ENCODE measurements at regions not wholly inside any gene's neighbourhood (a gene's known extent, or its start where the extent isn't known, plus 50 kb on each side); places are given as distances from the start of the nearest gene placed in this dataset.

DNA sequence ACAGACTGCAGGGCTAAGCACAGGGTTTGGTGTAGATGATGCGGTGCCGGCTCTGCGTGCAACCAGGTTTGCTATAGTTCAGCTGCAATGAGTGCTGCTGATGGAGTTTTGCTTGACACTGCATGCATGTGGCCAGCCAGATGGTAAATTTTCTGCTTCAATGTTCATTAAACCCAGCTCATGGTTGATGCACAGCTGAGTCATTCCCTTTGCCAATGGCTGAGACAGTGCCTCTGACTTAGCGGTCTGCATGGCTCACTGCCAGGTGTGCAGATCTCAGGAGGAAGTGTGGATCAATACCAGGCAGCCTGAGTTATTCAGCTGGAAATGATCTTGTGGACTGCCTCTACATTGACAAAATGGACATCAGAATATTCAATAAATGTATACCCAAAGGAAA lies 172.7 kb upstream of the ZP4 start:
- WGBS = 93% methylated on average over 4 of the region's 4 CpGs
- H3K4me3 ChIP-seq (ENCODE audit: low read length in 2 of 2) = no peak overlapping the region
- no peaks in the 10 kb centered on the region for H3K4me1 ChIP-seq (ENCODE audit: control insufficient read depth in 2 of 2, insufficient read depth in 2 of 2, low read length in 2 of 2)
- H3K27me3 ChIP-seq (ENCODE audit: control insufficient read depth in 2 of 2, insufficient read depth in 1 of 2, low read length in 1 of 2) = no peaks in the 10 kb centered on the region
- H3K36me3 ChIP-seq (ENCODE audit: control insufficient read depth in 2 of 2, insufficient read depth in 2 of 2, low read length in 1 of 2) = no peaks in the 10 kb centered on the region
- no peak for DNase-seq (ENCODE audit: low read depth in 6 of 9, low spot score in 9 of 9)
- no peak overlapping the region for H3K27ac ChIP-seq (ENCODE audit: low read depth in 1 of 2, low read length in 1 of 2)
- H3K9me3 ChIP-seq (ENCODE audit: control insufficient read depth in 2 of 2, insufficient read depth in 1 of 2, low read length in 1 of 2) = no peaks in the 10 kb centered on the region

DNA sequence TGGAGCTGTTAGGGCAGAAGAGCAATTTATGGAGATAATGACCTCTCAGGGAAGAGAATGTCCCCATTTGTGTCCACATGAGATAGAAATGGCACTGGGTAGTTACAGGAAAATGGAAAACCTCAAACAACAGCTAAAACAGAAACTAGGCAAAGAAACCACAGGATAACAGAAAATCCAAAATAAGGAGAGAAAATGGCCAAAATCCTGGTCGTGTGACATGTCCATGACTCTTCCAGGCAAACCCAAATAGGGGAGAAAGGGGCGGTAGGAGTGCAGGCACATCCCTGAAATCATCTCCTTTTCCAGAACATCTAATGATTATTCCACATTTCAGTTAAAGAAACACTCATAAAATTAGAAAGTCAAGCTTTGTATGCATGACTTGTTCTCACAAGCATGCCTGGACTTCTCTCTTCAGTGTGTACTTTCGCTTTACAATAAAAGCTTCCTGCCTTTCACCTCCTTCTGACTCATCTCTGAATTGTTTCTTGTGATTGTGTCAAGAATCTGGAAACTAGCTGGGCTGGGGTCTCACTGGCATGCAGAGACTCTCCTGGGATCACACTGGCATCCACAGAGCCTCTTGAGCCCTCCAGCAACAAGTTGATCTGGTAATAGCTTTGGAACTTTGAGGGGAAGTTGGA lies 171.4 kb upstream of the ZP4 start:
- Histone ChIP-seq H3K36me3 (ENCODE audit: control insufficient read depth in 2 of 2, insufficient read depth in 2 of 2, low read length in 1 of 2) (no peaks in the 10 kb centered on the region), H3K4me3 (ENCODE audit: low read length in 2 of 2) (no peak overlapping the region), H3K27me3 (ENCODE audit: control insufficient read depth in 2 of 2, insufficient read depth in 1 of 2, low read length in 1 of 2) (no peaks in the 10 kb centered on the region), H3K27ac (ENCODE audit: low read depth in 1 of 2, low read length in 1 of 2) (peak overlapping the region in 1 of 2 donors; percentile 46), H3K9me3 (ENCODE audit: control insufficient read depth in 2 of 2, insufficient read depth in 1 of 2, low read length in 1 of 2) (no peaks in the 10 kb centered on the region), H3K4me1 (ENCODE audit: control insufficient read depth in 2 of 2, insufficient read depth in 2 of 2, low read length in 2 of 2) (no peaks in the 10 kb centered on the region)
- no peak for DNase-seq (ENCODE audit: low read depth in 6 of 9, low spot score in 9 of 9)
- WGBS = 85% methylated on average over 3 of the region's 3 CpGs

GRCh38 chr1:238060061-238060460 lies 169.3 kb upstream of the ZP4 start:
- Histone ChIP-seq H3K27me3 (ENCODE audit: control insufficient read depth in 2 of 2, insufficient read depth in 1 of 2, low read length in 1 of 2) (no peaks in the 10 kb centered on the region), H3K27ac (ENCODE audit: low read depth in 1 of 2, low read length in 1 of 2) (no peak overlapping the region), H3K4me1 (ENCODE audit: control insufficient read depth in 2 of 2, insufficient read depth in 2 of 2, low read length in 2 of 2) (no peaks in the 10 kb centered on the region), H3K36me3 (ENCODE audit: control insufficient read depth in 2 of 2, insufficient read depth in 2 of 2, low read length in 1 of 2) (no peaks in the 10 kb centered on the region), H3K9me3 (ENCODE audit: control insufficient read depth in 2 of 2, insufficient read depth in 1 of 2, low read length in 1 of 2) (no peaks in the 10 kb centered on the region), H3K4me3 (ENCODE audit: low read length in 2 of 2) (no peak overlapping the region)
- WGBS = 16% methylated on average over 2 of the region's 2 CpGs
- DNase-seq (ENCODE audit: low read depth in 6 of 9, low spot score in 9 of 9) = no peak

GRCh38 chr1:238052496-238053266 lies 162.0 kb upstream of the ZP4 start:
- H3K27ac ChIP-seq (ENCODE audit: low read depth in 1 of 2, low read length in 1 of 2) = no peak overlapping the region
- 96% methylated on average over 4 of the region's 4 CpGs for WGBS

DNA sequence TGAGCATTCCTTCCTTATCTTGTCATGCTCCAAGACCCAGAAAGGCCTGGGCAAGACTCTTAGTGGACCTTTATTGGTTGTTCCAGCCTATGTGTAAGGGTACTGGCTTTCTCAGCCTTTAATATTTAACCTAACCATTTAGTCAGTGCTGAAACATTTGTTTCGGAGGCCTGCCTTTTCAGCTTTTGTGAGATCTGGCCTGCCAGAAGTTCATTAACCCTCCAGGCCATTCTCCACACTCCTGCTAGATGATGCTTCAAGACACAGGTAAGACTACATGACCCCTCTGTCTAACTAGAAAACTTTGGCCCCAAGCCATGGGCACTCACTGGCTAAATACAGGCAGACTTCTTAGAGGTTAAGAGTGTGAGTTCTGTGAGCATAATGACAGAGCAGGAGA lies 138.4 kb upstream of the ZP4 start:
- Histone ChIP-seq H3K4me3 (ENCODE audit: low read length in 2 of 2) (no peak overlapping the region), H3K36me3 (ENCODE audit: control insufficient read depth in 2 of 2, insufficient read depth in 2 of 2, low read length in 1 of 2) (no peaks in the 10 kb centered on the region), H3K27me3 (ENCODE audit: control insufficient read depth in 2 of 2, insufficient read depth in 1 of 2, low read length in 1 of 2) (no peaks in the 10 kb centered on the region), H3K27ac (ENCODE audit: low read depth in 1 of 2, low read length in 1 of 2) (no peak overlapping the region), H3K9me3 (ENCODE audit: control insufficient read depth in 2 of 2, insufficient read depth in 1 of 2, low read length in 1 of 2) (no peaks in the 10 kb centered on the region), H3K4me1 (ENCODE audit: control insufficient read depth in 2 of 2, insufficient read depth in 2 of 2, low read length in 2 of 2) (no peaks in the 10 kb centered on the region)
- DNase-seq (ENCODE audit: low read depth in 6 of 9, low spot score in 9 of 9) = no peak
- 91% methylated on average over 1 of the region's 1 CpG for WGBS

More at GRCh38 chr1:238052496-238053266, 162.0 kb upstream of the ZP4 start:
- Histone ChIP-seq H3K36me3 (ENCODE audit: control insufficient read depth in 2 of 2, insufficient read depth in 2 of 2, low read length in 1 of 2) (no peaks in the 10 kb centered on the region), H3K4me1 (ENCODE audit: control insufficient read depth in 2 of 2, insufficient read depth in 2 of 2, low read length in 2 of 2) (no peaks in the 10 kb centered on the region), H3K9me3 (ENCODE audit: control insufficient read depth in 2 of 2, insufficient read depth in 1 of 2, low read length in 1 of 2) (no peaks in the 10 kb centered on the region), H3K4me3 (ENCODE audit: low read length in 2 of 2) (no peak overlapping the region), H3K27me3 (ENCODE audit: control insufficient read depth in 2 of 2, insufficient read depth in 1 of 2, low read length in 1 of 2) (no peaks in the 10 kb centered on the region)
- no peak for DNase-seq (ENCODE audit: low read depth in 6 of 9, low spot score in 9 of 9)

- Histone ChIP-seq H3K27me3 (ENCODE audit: control insufficient read depth in 2 of 2, insufficient read depth in 1 of 2, low read length in 1 of 2) (no peaks in the 10 kb centered on the region), H3K9me3 (ENCODE audit: control insufficient read depth in 2 of 2, insufficient read depth in 1 of 2, low read length in 1 of 2) (no peaks in the 10 kb centered on the region), H3K36me3 (ENCODE audit: control insufficient read depth in 2 of 2, insufficient read depth in 2 of 2, low read length in 1 of 2) (no peaks in the 10 kb centered on the region), H3K4me1 (ENCODE audit: control insufficient read depth in 2 of 2, insufficient read depth in 2 of 2, low read length in 2 of 2) (no peaks in the 10 kb centered on the region), H3K27ac (ENCODE audit: low read depth in 1 of 2, low read length in 1 of 2) (no peak overlapping the region), H3K4me3 (ENCODE audit: low read length in 2 of 2) (no peak overlapping the region)
- WGBS = 76% methylated on average over 2 of the region's 2 CpGs
- no peak for DNase-seq (ENCODE audit: low read depth in 6 of 9, low spot score in 9 of 9)
Observed at GRCh38 chr1:238027366-238027765, 136.6 kb upstream of the ZP4 start.

DNA sequence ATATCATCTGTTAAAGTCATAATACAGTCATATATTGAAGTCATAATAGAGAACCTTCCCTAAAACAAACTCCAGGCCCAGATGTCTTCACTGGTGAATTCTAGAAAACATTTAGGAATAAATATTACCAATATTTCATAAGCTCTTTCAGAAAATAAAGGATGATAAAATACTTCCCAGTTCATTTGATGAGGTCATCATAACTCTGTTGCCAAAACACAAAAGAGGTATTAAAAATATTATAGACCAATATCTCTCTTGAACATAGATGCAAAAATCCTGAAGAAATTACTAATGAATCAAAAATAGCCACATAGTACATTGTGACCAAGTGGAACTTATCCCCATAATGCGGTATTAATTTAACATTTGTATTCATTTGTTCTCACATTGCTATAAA lies 132.4 kb upstream of the ZP4 start:
- no peaks in the 10 kb centered on the region for H3K4me1 ChIP-seq (ENCODE audit: control insufficient read depth in 2 of 2, insufficient read depth in 2 of 2, low read length in 2 of 2)
- no peaks in the 10 kb centered on the region for H3K9me3 ChIP-seq (ENCODE audit: control insufficient read depth in 2 of 2, insufficient read depth in 1 of 2, low read length in 1 of 2)
- no peak for DNase-seq (ENCODE audit: low read depth in 6 of 9, low spot score in 9 of 9)
- no peaks in the 10 kb centered on the region for H3K36me3 ChIP-seq (ENCODE audit: control insufficient read depth in 2 of 2, insufficient read depth in 2 of 2, low read length in 1 of 2)
- 99% methylated on average over 1 of the region's 1 CpG for WGBS
- H3K27ac ChIP-seq (ENCODE audit: low read depth in 1 of 2, low read length in 1 of 2) = no peak overlapping the region
- H3K4me3 ChIP-seq (ENCODE audit: low read length in 2 of 2) = no peak overlapping the region
- no peaks in the 10 kb centered on the region for H3K27me3 ChIP-seq (ENCODE audit: control insufficient read depth in 2 of 2, insufficient read depth in 1 of 2, low read length in 1 of 2)

GRCh38 chr1:238018214-238018613 lies 127.5 kb upstream of the ZP4 start:
- H3K4me3 ChIP-seq (ENCODE audit: low read length in 2 of 2) = no peak overlapping the region
- no peaks in the 10 kb centered on the region for H3K9me3 ChIP-seq (ENCODE audit: control insufficient read depth in 2 of 2, insufficient read depth in 1 of 2, low read length in 1 of 2)
- H3K27me3 ChIP-seq (ENCODE audit: control insufficient read depth in 2 of 2, insufficient read depth in 1 of 2, low read length in 1 of 2) = no peaks in the 10 kb centered on the region
- DNase-seq (ENCODE audit: low read depth in 6 of 9, low spot score in 9 of 9) = no peak
- no peaks in the 10 kb centered on the region for H3K4me1 ChIP-seq (ENCODE audit: control insufficient read depth in 2 of 2, insufficient read depth in 2 of 2, low read length in 2 of 2)
- 88% methylated on average over 2 of the region's 2 CpGs for WGBS
- no peak overlapping the region for H3K27ac ChIP-seq (ENCODE audit: low read depth in 1 of 2, low read length in 1 of 2)
- no peaks in the 10 kb centered on the region for H3K36me3 ChIP-seq (ENCODE audit: control insufficient read depth in 2 of 2, insufficient read depth in 2 of 2, low read length in 1 of 2)

GRCh38 chr1:238006779-238007178 lies 116.1 kb upstream of the ZP4 start:
- Histone ChIP-seq H3K27me3 (ENCODE audit: control insufficient read depth in 2 of 2, insufficient read depth in 1 of 2, low read length in 1 of 2) (no peaks in the 10 kb centered on the region), H3K36me3 (ENCODE audit: control insufficient read depth in 2 of 2, insufficient read depth in 2 of 2, low read length in 1 of 2) (no peaks in the 10 kb centered on the region), H3K27ac (ENCODE audit: low read depth in 1 of 2, low read length in 1 of 2) (no peak overlapping the region), H3K4me3 (ENCODE audit: low read length in 2 of 2) (no peak overlapping the region), H3K4me1 (ENCODE audit: control insufficient read depth in 2 of 2, insufficient read depth in 2 of 2, low read length in 2 of 2) (no peaks in the 10 kb centered on the region), H3K9me3 (ENCODE audit: control insufficient read depth in 2 of 2, insufficient read depth in 1 of 2, low read length in 1 of 2) (no peaks in the 10 kb centered on the region)
- DNase-seq (ENCODE audit: low read depth in 6 of 9, low spot score in 9 of 9) = peak in 1 of 9 donors; percentile 7
- 59% methylated on average over 4 of the region's 4 CpGs for WGBS

All from thymus (tissue), 11 donors.